ENCODE measurements at regions not wholly inside any gene's neighbourhood (a gene's known extent, or its start where the extent isn't known, plus 50 kb on each side); places are given as distances from the start of the nearest gene placed in this dataset.
A peak's percentile ranks its signal among the peaks of the same experiment; 100 is the strongest.
"Not testable (repeated sequence)": the region's sequence is repeated elsewhere in the genome, so short reads cannot be mapped to it uniquely, and the experiment has no call there.

DNA sequence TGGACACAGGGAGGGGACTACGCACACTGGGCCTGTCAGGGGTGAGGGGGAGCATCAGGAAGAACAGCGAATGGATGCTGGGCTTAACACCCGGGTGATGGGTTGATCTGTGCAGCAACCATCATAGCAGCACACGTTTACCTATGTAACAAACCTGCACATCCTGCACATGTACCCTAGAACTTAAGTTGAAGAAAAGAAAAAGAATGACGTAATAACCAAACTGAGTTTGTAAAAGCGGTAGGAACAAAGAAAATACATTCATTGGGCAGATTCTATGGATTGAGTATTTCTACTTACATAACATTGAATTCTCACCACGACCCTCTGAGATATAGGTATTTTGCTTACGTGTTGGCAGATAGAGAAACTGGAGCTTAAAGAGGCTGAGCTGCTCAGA is 468.4 kb downstream of the TTLL7 start:
- no peak for DNase-seq (ENCODE audit: insufficient read length, low spot score)
- no peak for FAIRE-seq

DNA sequence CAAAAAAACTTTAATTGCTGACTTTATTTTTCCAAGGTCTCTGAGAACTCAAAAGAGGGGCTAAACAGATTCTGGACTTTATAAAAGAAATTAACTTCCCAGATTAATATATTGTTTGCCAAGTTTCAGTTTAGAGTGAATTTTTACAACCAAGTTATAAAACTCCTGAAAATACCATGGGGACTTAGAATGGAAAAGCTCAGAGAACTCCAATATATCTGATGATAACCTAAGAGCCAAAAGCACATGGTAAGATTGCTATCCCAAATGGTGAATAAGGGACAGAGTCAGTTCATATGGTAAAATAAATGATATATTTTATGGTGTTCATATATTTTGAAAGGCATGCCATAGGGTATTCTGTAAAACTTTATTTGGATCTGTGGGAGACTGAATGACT is 470.9 kb downstream of the TTLL7 start:
- FAIRE-seq = no peak

DNA sequence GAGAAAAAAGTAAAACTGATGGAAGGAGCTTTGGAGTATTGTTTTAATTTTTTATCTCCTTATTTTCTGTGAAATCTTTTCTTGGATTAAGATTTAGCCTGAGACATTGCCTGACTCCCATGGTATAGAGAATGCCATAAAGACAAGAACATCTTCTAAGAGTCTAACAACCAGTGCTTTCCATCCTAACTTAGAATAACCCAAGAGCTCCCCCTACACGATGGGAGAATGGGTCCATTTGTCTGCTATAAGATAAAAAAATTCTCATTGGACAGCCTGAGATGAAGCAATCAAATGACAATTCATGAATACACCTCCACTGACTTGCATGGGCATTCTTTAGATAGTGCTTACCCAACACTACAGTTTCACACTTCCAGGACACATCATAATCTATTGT is 478.1 kb downstream of the TTLL7 start:
- no peak for DNase-seq (ENCODE audit: insufficient read length, low spot score)
- no peak for FAIRE-seq

More for the DNA sequence above, 470.9 kb downstream of the TTLL7 start:
- DNase-seq (ENCODE audit: insufficient read length, low spot score) = no peak

DNA sequence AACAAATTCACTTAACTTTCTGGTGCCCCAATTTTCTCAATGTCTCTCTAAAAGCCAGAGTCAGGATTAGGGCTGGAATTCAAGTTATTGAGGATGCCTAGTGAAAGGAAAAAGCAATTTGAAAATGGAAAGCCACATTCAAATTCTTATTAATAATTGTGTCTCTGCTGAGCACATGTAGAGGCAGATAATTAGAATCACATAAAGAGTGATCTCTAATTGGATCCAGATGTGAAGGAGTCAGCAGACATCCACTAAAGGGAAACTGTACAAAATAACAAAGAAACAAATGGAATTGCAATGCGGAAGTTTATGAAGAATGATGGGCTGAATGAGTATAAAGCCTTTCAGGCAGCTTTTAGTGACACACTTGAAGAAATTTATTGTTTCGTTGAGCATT is 482.6 kb downstream of the TTLL7 start:
- no peak for DNase-seq (ENCODE audit: insufficient read length, low spot score)
- FAIRE-seq = no peak

DNA sequence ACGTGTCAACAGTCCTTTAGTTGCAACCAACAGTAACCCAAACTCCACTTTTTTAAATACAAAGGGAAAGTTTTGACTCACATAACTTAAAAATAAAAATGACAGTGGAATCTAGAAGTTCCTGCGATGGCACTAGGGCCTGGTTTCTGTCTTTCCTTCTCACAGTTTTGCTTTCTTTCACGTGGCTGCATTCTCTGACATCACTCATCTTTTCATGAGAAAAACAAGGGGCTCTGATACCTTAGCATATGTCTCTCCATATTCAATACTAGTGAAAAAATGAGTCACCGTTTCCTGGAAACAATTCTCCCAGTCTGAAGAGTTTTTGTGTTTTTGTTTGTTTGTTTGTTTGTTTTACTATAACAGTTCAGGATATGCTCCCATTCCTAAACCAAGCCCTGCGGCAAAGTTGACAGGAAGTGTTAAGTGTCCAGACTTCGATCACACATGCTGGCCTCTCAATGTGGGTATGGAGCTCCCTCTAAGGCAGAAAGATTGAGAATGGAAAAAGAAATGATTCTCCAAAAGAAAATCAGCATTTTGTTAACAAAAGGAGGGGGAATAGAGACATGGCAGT is 483.3 kb downstream of the TTLL7 start:
- DNase-seq (ENCODE audit: insufficient read length, low spot score) (no peak), FAIRE-seq (no peak)

DNA sequence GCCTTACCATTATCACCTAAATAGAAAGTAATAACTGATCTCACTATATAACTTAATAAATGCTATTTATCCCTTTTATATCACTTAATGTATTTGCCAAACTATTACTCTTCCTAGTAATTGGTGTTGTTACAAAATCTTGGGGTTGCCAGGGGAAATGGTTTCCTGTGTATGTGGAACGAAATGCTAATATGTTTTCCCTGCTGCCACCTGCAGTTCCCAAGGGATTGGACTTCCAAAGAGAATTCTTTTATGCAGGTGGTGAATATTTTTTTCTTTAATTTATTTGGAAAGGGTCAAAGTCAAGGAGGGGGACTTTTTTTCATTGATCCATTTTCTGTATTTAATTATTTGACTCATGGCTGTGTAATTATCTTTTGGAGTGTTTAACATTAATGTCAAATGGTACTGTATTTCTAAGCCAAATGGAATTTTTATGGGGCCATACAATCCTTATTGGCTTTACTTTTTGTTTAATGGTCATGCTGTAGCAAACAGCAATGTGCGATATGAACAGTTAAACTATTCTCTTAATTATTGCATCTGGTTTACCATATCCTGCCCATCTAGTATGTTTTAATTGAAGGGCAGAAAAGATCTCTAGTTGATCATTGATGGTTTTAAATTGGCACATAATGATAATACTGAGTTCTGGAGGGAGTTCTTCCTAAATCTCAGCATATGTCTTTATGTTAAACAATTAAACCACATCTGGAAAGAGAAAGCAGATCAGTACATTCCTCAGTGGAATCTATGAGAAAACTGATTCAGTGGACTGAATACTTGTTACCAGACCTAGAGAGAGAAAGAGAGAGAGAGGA is 486.3 kb downstream of the TTLL7 start:
- no peak for DNase-seq (ENCODE audit: insufficient read length, low spot score)
- no peak for FAIRE-seq

DNA sequence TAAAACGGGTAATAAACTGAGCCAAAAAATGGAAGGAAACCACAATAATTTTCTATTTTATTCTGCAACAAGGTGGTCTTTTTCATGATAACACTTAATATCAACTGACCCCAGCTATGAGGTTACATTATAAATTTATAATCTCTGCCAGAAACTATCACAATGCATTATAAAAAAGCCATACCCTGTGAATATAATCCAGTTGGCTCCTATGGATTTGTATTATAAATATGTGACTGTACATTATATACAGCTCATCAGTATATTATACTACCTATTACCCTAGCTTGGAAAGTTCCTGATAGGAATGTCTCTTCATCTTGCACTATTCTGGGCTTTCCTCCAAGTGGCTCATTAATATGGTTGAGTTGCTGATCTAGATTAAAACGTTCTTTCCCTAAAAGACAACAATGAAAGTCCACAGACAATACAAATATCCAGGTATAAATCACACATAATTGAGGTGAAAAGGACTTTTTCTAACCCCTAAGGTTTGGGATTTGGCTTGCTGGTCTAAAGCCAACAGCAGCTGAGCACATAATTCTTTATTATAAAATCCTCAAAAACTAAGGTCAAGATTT is 487.7 kb downstream of the TTLL7 start:
- DNase-seq (ENCODE audit: insufficient read length, low spot score) = no peak

DNA sequence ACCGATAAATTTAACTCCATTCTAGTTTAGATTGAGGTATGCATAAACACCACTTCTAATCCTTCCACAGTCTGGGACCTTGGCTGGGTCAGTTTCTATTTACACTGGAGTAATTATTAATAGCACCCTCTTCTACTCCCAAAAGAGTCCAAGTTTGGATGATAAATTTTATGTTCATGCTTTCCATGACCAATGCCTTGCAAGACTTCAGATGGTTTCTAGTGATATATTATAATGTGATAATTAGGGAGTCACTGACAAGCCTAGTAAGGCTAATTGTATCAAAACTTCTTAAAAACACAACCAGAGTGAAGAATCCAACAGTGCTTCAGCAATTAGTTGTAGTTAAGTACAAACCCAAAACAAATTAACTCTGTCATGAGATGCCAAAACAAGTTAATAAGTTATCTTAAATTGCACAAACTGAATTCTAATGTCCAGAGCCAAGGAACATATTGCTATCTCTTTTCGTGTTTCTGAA is 489.6 kb downstream of the TTLL7 start:
- no peak for DNase-seq (ENCODE audit: insufficient read length, low spot score)
- FAIRE-seq = peak; percentile 63

More for the DNA sequence above, 487.7 kb downstream of the TTLL7 start:
- no peak for FAIRE-seq

DNA sequence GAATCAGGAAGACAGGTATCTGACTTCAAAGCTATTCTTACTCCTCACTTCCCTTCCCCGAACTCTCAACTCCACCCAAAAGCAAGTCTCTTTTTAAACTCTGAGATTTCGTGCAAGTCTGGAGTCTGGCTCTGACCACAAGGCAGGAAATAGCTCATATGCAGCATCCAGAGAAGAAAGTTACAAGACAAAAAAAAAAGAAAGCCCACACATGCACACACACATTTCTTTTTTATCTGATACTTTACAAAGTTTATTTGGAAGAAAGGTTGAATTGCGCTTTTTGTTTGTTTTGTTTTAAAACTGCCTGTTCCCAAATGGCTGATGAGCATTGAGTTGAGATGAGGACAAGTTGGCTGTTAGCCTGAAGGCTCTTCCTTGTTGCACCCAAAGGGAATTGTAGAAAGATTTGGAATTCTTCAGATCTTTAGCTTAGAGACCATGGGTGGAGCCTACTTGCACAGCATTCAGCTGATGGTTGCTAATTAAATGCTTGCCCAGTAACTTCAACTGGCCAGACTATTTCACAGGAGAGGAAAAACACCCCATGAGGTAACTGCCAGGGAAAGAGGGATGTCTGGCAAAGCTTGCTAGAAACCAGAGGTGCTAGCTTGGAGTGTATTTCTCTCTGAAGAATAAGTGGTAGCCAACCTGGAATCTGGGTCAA is 490.3 kb downstream of the TTLL7 start:
- FAIRE-seq = peak; percentile 95
- peak; percentile 16 for DNase-seq (ENCODE audit: insufficient read length, low spot score)

DNA sequence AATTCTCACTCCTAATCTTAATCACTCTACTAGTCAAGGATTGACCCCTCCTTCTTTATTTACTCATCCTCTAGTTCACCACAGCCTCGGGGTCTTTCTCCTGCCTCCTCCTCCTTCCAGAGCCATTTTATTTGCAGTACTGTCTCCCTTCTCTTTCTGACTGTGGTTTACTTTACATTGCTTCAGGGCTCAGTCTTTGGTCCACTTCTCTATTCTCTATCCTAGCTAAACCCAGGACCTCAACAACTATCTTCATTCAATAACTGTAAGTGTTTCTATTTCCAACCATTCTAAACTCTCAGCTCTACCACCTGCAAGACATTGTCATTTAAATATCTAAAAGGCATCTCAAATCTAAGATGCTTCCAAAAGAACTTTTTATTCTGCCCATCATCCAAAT is 493.8 kb downstream of the TTLL7 start:
- no peak for FAIRE-seq

DNA sequence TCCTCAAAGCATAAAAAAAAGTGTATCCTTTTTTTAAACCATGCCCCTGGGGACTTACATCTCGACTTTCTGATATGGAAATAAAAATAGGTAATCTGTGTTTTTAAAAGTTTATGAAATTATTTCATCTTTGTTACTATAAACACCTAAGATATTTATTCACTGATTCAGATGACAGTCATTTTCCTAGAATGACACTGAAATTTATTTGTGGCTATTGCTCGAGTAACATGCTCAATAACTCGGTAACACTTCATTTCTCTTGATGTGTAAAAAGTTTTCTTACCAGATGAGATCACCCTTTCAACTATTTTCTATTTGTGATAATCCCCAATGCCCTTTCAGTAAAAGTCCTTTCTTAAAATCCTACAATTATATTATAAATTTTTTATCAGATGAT is 495.8 kb downstream of the TTLL7 start:
- no peak for DNase-seq (ENCODE audit: insufficient read length, low spot score)
- no peak for FAIRE-seq

More for the DNA sequence above, 493.8 kb downstream of the TTLL7 start:
- no peak for DNase-seq (ENCODE audit: insufficient read length, low spot score)

DNA sequence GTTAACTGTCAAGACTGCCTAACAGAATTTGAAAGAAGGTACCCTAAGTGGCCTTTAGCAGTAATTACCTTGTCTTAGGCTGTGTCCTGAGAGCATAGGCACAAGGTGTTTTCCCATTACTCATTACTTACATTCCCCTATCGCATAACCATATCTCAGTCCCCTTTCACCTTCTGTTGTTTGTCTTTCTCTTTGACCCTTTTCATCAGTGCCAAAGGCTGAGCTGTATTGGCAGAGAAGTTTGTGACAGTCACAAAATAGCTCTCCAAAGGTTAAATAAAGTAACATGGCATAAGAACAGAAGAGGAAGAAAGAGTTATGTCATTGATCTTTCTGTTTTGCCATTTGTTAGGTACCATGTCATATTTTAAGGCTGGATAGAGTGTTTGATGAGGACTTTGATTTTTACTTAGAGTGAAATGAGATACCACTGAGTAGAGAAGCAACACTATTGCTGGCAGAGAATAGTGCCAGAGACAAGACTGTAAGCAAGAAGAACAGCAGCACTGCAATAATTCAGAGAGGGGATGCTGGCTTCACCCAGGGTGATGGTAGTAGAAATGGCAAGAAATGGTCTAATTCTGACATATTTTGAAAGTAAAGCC is 497.8 kb downstream of the TTLL7 start:
- peak; percentile 4 for DNase-seq (ENCODE audit: insufficient read length, low spot score)
- FAIRE-seq = peak; percentile 52

DNA sequence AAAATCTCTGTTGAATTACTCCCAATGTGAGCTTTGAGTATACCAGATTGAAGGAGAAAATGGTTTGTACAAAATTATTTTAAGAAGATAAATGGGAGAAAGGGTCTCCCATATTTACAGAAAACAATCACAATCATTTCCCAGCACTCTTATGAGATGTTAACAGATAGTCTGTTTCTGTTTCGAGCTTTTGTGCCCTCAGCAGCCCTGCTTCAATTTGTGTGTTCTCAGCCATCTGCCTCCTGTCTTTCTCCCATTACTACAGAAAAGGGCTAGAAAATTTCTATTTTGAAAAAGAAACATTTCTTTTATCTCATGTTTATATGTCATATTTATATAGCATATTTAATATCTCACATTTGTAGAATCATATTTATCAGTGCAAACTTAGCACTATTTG is 498.4 kb downstream of the TTLL7 start:
- FAIRE-seq (no peak), DNase-seq (ENCODE audit: insufficient read length, low spot score) (no peak)

DNA sequence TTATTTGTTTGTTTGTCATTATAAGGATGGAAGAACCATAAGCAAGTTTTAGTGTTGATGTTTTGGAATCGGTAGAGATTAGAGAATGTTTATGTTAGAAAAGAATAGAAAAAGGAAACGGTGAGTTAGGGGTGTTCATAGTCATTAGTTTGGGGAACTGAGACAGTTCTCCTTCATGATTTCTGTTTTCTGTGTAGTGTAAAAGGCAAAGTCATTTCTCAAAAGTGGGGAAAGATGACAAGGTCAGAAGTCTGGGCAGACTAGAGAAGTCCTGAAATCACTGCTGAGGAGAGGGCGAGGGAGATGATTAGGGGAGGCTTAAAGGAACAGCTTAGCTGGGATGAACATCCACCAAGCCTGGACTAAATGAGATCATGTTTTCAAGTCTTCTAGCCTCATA is 498.9 kb downstream of the TTLL7 start:
- DNase-seq (ENCODE audit: insufficient read length, low spot score) (no peak), FAIRE-seq (no peak)

DNA sequence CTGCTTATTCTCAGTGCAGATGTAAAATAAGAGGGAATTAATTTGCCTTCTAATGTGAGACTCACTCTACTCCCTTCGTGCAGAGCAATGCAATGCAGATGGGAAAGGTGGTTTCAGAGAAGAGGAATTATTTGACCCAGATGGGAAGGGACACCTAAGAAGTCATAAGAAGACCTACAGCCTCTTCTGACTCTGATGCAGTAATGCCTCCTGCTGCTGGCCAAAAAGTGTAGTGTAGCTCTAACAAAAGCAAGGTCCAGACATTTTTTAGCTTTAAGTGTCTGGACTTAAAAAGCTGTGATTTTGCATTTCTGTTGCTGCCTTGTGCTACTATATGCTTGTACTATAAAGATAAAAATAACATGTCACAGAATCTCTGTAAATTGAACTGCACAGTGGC is 501.4 kb downstream of the TTLL7 start:
- peak; percentile 74 for FAIRE-seq
- no peak for DNase-seq (ENCODE audit: insufficient read length, low spot score)

DNA sequence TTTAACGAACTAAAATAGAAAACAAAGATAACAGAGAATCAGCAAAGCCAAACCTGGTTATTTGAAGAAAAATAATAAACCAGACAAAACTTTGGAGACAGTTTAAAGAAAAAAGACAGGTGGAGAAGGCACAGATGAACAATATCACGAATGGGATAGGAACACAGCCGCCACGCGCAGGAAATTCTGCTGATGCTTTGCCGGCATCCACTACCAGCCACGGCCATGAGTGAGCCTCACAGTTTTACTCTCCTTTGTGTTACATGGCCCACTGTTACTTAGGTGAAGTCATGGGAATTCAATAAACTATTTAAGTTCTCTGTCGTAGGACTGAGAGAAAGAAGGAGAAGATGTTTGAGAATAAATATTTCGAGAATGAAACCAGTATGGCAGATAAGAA is 503.4 kb downstream of the TTLL7 start:
- no peak for DNase-seq (ENCODE audit: insufficient read length, low spot score)
- no peak for FAIRE-seq

DNA sequence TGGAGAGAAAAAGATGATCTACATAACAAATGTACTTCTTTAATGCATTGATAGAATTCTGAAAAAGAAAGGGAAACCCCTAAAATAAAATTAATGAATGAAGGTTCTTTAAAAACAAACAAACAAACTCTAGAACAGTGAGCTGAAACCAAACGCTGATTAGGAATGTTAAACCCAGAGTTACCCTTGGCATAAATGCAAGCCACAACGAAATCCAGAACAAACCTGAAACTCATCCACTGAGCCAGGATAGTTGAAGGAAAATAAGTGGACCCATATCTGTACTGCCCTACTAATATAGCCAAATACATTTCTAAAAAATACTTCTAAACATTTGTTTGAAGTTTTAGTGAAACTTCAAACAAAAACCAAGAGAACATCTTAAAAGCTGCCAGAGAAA is 505.3 kb downstream of the TTLL7 start:
- FAIRE-seq (no peak), DNase-seq (ENCODE audit: insufficient read length, low spot score) (no peak)

DNA sequence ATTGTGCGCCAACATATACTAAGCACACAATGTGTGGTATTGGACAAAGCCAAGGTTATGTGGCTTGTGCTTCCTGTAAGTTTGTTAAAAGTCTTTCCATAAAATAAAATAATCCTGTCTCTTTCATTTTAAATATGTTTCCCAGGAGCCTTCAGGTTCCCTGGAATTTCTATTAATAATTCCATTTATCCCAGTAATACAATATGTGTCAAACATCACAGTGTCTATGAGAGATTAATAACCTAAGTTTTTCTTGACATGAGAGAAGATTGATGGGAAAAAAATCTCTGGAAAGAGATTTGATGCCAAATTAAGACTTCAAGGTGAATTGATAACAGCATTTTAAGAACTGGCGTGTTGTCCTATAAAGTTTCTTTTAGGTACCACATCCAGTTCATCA is 507.0 kb downstream of the TTLL7 start:
- no peak for DNase-seq (ENCODE audit: insufficient read length, low spot score)
- no peak for FAIRE-seq

DNA sequence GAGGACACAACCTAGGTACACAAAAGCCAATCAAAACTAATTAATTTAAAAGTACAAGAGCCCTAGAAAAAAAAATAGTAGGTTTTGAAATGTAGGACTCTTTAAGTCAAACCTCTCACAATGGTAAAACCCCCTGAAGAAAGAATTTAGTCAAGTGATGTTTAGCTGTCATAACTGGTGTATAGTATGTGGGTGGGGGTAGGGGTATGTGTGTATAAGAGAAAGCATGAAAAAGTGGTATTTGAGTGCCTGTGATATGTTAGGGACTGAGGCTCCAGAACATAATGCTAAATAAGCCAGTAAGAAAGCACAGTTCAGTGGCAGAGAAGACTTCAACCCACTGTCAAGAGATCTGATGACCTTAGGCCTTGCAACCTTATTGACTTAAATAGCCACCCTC is 507.9 kb downstream of the TTLL7 start:
- FAIRE-seq = no peak

DNA sequence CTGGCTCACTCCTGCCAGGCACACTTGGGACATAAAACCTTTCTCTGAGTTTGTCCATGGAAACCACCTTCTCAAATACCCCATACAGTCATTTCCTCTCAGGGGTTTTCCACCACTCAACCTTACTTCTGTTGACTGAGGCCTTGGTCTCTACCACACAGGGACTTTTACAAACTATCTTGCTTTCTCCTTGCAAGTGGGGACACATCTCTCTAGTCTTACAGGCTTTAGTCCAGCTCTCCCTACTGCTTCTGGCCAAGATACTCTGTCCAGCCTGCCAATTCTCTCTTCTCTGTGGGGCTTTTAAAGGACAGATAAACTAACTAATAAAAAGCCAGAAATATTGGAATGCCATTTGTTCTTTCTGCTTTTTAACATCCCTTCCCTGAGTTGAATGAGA is 510.8 kb downstream of the TTLL7 start:
- not testable (repeated sequence) for DNase-seq (ENCODE audit: insufficient read length, low spot score)
- FAIRE-seq = peak; percentile 70

More for the DNA sequence above, 507.9 kb downstream of the TTLL7 start:
- DNase-seq (ENCODE audit: insufficient read length, low spot score) = no peak

DNA sequence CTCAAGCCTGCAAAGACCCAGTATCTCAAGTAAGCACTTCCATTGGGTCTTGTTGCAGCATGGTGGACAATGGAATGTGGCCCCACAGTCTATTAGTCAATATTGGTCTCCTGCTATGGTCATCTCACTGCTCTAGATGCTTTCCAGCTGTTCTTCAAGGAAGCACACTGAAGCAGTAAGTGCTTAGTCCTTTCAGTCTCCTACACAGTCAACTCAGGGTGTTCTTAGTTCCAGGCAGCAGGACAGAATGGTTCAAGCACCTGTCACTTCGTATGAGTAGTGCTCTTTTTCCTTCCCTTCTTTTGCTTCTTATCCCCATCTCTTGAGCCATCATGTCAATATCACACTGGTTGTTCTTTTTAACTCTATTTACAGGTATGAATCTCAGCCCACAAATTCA is 511.5 kb downstream of the TTLL7 start:
- FAIRE-seq = peak; percentile 84
- not testable (repeated sequence) for DNase-seq (ENCODE audit: insufficient read length, low spot score)

All from GM19239 (cell line).